Coronary artery (tissue), 2 donors: ENCODE measurements at regions not wholly inside any gene's neighbourhood (a gene's known extent, or its start where the extent isn't known, plus 50 kb on each side); places are given as distances from the start of the nearest gene placed in this dataset.
A peak's percentile ranks its signal among the peaks of the same experiment; 100 is the strongest.

Experiments
- DNase-seq: peaks from one replicate; pipeline ENCODE4 v3.0.0-alpha.2; 2017; ENCODE audit warnings: low spot score
- H3K27ac ChIP-seq, 2 donors: fragments of 200-600 bp; sonication (generic); one replicate each; pipeline ENCODE4 v1.5.1; 2016 to 2019
- H3K4me3 ChIP-seq: fragments of 200-600 bp; sonication (generic); 2 replicates; pipeline ENCODE4 v1.5.1; 2016; ENCODE audit warnings: mild to moderate bottlenecking, moderate library complexity
- TF ChIP-seq, protein P1 (sequence below): fragments of 200-600 bp; sonication (generic); IDR thresholded peaks from one replicate; pipeline ENCODE4 v1.5.1; 2019; ENCODE audit warnings: antibody characterized with exemption

DNA sequence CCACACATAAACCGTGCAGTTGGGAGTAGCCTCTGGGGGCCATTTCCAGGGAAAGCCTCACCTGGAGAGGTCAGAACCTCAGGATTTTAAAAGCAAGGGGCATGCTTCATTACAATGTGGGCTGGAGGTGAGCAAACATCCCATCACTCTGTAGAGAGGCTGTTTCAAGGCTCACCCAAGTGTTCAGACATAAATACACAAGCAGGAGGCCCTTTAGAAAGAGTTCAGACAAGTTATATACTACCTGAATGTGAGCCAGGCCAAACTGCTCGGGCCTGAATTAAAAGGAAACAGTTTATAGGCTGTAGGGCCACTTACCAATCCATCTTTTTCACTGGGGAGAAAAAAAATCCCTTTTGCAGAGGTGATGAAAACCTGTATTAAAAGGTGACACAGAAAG lies 540.0 kb upstream of the ZEB2 start:
- no peak for DNase-seq
- H3K4me3 ChIP-seq = no peak overlapping the region
- TF ChIP-seq, protein P1, sequence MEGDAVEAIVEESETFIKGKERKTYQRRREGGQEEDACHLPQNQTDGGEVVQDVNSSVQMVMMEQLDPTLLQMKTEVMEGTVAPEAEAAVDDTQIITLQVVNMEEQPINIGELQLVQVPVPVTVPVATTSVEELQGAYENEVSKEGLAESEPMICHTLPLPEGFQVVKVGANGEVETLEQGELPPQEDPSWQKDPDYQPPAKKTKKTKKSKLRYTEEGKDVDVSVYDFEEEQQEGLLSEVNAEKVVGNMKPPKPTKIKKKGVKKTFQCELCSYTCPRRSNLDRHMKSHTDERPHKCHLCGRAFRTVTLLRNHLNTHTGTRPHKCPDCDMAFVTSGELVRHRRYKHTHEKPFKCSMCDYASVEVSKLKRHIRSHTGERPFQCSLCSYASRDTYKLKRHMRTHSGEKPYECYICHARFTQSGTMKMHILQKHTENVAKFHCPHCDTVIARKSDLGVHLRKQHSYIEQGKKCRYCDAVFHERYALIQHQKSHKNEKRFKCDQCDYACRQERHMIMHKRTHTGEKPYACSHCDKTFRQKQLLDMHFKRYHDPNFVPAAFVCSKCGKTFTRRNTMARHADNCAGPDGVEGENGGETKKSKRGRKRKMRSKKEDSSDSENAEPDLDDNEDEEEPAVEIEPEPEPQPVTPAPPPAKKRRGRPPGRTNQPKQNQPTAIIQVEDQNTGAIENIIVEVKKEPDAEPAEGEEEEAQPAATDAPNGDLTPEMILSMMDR = no peak
- H3K27ac ChIP-seq = no peak overlapping the region

DNA sequence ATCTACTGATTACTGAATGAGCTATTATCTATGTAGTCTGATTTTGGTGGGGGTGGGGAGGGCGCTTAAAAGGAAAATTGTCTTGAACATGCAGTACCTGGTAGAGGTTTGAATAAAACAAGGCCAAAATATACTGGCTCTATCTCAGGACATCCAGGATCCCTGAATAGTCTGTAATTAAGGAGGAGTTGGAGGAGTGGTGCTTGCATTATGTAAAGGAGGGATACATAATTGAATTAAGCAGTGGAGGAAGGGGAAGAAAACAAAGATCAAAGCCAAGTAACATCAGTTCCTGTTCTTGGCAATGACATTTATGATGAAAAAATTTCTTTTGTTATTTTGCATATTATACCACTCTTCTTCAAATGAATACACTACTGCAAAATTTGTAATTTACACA lies 539.4 kb upstream of the ZEB2 start:
- no peak overlapping the region for H3K4me3 ChIP-seq
- no peak overlapping the region for H3K27ac ChIP-seq
- TF ChIP-seq, protein P1 = no peak
- no peak for DNase-seq

GRCh38 chr2:145058457-145058856 lies 538.5 kb upstream of the ZEB2 start:
- H3K4me3 ChIP-seq = no peak overlapping the region

GRCh38 chr2:145055651-145056050 lies 535.7 kb upstream of the ZEB2 start:
- no peak overlapping the region for H3K4me3 ChIP-seq
- DNase-seq = no peak
- TF ChIP-seq, protein P1 = no peak

More at GRCh38 chr2:145058457-145058856, 538.5 kb upstream of the ZEB2 start:
- no peak for DNase-seq
- H3K27ac ChIP-seq = no peak overlapping the region
- TF ChIP-seq, protein P1 = no peak

DNA sequence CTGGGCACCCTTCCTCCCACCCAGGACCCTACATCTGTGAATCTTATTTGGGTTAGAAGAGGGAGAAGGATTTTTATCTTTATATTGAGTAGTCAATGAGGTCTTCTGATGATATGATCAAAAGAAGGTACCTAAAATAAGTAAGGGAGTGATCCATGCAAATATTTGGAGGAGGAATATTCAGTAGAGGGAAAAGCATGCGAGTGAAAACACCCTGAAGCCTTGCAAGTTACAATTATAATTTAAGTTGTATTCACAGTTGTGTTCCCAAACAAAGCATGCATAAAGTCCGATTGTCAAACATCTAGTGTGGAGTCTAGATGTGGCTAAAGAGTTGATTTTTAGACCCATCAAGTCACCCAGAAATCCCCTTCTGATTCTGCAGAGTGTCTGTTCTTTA lies 530.2 kb upstream of the ZEB2 start:
- peak overlapping the region in 1 of 2 donors; percentile 2 for H3K27ac ChIP-seq
- no peak overlapping the region for H3K4me3 ChIP-seq
- DNase-seq = no peak
- TF ChIP-seq, protein P1 = no peak

More at GRCh38 chr2:145055651-145056050, 535.7 kb upstream of the ZEB2 start:
- H3K27ac ChIP-seq = no peak overlapping the region

DNA sequence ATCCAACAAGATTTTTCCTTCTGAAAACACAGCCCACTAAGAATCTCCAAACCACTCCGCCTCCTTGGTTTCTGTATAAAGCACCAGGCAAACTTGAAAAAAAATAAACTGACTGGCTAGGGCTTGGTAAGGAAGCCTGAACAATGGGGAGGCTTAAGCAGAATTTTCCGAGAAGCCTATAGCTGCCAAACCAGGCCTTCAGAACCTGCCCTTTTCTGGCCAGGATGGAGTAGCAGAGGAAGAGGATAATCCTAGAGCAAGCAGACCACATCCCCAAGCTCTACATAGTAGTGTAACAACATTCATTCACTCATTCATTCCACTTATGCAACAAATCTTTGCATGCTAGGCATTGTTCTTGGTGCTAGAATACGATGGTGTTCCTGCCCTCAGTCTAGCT lies 529.6 kb upstream of the ZEB2 start:
- TF ChIP-seq, protein P1 = no peak
- Histone ChIP-seq H3K27ac (no peak overlapping the region), H3K4me3 (no peak overlapping the region)
- DNase-seq = no peak

DNA sequence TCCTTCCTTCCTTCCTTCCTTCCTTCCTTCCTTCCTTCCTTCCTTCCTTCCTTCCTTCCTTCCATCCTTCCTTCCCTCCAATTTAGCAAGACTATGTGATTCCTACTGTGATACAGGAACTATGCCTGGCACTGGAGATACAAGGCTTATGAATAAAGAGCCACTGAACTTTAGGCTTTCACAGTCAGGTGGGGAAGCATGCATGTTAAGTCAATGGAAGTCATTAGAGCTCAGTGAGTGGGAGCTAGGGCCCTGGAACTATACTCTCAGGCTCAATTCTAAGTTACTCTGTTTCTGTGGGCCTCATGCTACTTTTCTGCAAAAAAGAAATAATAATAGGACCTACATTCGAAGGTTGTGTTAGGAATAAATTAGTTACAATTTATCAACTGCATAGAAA lies 527.6 kb upstream of the ZEB2 start:
- DNase-seq = no peak
- no peak overlapping the region for H3K27ac ChIP-seq
- TF ChIP-seq, protein P1 = no peak

More for the DNA sequence above, 527.6 kb upstream of the ZEB2 start:
- no peak overlapping the region for H3K4me3 ChIP-seq
